HG03460 (cell line): ENCODE measurements at regions not wholly inside any gene's neighbourhood (a gene's known extent, or its start where the extent isn't known, plus 50 kb on each side); places are given as distances from the start of the nearest gene placed in this dataset.

Experiments used
- ATAC-seq: cut with Tn5 transposase; IDR thresholded peaks from one replicate; pipeline ENCODE4 v1.9.1; 2021; ENCODE audit not compliant: unreplicated experiment

- no peak for ATAC-seq
Measured at GRCh38 chr13:68368922-68369321, 1138.8 kb upstream of the PCDH9 start.

- no peak for ATAC-seq
Measured at GRCh38 chr13:68359105-68359504, 1129.0 kb upstream of the PCDH9 start.

GRCh38 chr13:68358294-68358705 is 1128.2 kb upstream of the PCDH9 start:
- no peak for ATAC-seq

GRCh38 chr13:68350554-68350953 is 1120.4 kb upstream of the PCDH9 start:
- ATAC-seq: no peak

- ATAC-seq: no peak
Measured at GRCh38 chr13:68347220-68347619, 1117.1 kb upstream of the PCDH9 start.

- no peak for ATAC-seq
Measured at GRCh38 chr13:68345963-68346531, 1115.9 kb upstream of the PCDH9 start.

- no peak for ATAC-seq
Measured at GRCh38 chr13:68323124-68323523, 1093.0 kb upstream of the PCDH9 start.

- no peak for ATAC-seq
Measured at GRCh38 chr13:68319384-68319783, 1089.2 kb upstream of the PCDH9 start.

GRCh38 chr13:68304286-68304893 is 1074.3 kb upstream of the PCDH9 start:
- no peak for ATAC-seq

- ATAC-seq: no peak
Measured at GRCh38 chr13:68293631-68294030, 1063.5 kb upstream of the PCDH9 start.

- ATAC-seq: no peak
Measured at GRCh38 chr13:68292601-68293000, 1062.5 kb upstream of the PCDH9 start.

- ATAC-seq: no peak
Measured at GRCh38 chr13:68291595-68291994, 1061.5 kb upstream of the PCDH9 start.

- ATAC-seq: no peak
Measured at GRCh38 chr13:68275758-68276157, 1045.6 kb upstream of the PCDH9 start.

- no peak for ATAC-seq
Measured at GRCh38 chr13:68272652-68273051, 1042.5 kb upstream of the PCDH9 start.

GRCh38 chr13:68264692-68265091 is 1034.6 kb upstream of the PCDH9 start:
- ATAC-seq: no peak

GRCh38 chr13:68261105-68261504 is 1031.0 kb upstream of the PCDH9 start:
- ATAC-seq: no peak

- no peak for ATAC-seq
Measured at GRCh38 chr13:68257111-68257842, 1027.1 kb upstream of the PCDH9 start.

- no peak for ATAC-seq
Measured at GRCh38 chr13:68254151-68254550, 1024.0 kb upstream of the PCDH9 start.

- ATAC-seq: no peak
Measured at GRCh38 chr13:68234274-68234673, 1004.1 kb upstream of the PCDH9 start.

GRCh38 chr13:68232351-68233130 is 1002.4 kb upstream of the PCDH9 start:
- no peak for ATAC-seq

- no peak for ATAC-seq
Measured at GRCh38 chr13:68214691-68215415, 984.7 kb upstream of the PCDH9 start.
